Fibroblast of upper back skin (primary cell): ENCODE measurements at regions not wholly inside any gene's neighbourhood (a gene's known extent, or its start where the extent isn't known, plus 50 kb on each side); places are given as distances from the start of the nearest gene placed in this dataset.
A peak's percentile ranks its signal among the peaks of the same experiment; 100 is the strongest.
"Not testable (repeated sequence)": the region's sequence is repeated elsewhere in the genome, so short reads cannot be mapped to it uniquely, and the experiment has no call there.

Experiments
- DNase-seq: peaks from one replicate; pipeline ENCODE4 v3.0.0-alpha.2; 2013

DNA sequence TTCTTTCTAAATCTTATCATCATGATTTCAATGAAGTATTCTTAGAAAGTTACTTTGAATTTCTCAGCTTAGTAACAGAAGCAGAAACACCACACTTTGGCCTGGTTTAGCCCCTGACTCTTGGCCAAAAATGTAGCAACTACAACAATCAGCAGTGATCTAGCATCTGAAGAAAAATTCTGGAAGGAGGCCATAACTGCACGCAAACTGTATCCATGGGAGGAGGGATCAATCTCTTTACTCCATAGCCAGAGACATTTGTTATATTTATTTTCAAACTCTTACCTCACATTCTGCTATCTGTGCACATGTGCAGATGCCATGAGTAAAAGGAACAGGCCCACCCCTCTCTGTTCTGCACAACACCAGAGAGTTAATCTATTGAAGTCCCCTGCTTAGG lies 251.0 kb upstream of the P2RY1 start:
- peak; percentile 59 for DNase-seq

DNA sequence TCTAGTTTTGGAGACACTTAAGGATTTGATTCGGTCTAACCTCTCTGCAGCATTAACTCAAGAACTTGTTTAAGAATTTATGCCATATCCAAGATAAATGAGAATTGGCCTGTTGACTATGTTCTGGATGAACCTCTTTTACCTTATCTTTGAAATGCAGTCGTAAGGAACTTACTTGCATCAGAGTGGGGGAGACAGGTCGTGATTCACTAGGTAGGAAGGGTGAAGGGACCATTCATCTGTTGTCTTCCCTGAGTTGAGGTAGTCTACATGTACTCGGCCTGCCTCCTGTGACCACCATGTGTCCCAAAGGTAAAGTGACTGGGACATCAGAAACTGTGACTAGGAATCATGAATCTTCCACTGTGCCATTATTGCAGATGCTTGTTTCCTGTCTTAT lies 248.0 kb upstream of the P2RY1 start:
- no peak for DNase-seq

DNA sequence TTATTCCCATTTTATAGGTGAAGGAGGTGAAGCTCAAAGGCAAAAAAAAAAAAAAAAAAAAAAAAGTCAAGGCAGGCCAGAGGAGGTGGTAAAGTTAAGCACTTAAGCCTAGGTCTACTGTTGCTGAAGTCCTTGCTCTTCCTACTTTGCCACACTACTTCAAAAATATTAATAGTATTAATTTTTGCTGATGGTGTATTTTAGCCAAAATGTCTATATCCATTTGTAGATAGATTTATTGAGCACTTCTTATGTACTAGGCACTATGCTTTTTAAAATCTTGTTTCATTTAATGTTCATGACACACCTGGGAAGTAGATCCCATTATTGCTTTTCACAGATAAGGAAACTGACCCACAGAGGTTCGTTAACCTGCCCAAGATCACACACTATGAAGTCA lies 247.1 kb upstream of the P2RY1 start:
- no peak for DNase-seq

GRCh38 chr3:152589644-152590043 lies 245.3 kb upstream of the P2RY1 start:
- DNase-seq = no peak

- no peak for DNase-seq
Measured at GRCh38 chr3:152591515-152591914, 243.4 kb upstream of the P2RY1 start.

DNA sequence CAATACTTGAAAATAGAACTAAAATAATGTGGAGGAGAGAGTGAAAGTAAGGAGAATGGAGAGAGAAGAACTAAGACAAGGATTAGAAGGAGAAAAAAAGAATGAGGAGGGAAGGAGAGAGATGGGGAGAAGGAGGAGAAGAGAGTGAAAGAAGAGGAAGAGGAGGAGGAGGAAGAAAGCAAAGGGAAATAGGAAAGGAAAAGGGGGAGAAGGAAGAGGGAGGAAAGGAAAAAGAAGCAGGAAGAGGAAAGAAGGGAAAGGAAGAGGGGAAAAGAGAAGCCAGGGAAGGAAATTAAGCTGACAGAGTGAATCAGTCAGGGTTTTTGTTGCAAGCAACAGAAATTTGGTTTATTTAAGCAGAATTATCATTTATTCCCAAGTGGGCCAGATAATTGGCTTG lies 241.7 kb upstream of the P2RY1 start:
- DNase-seq = no peak

GRCh38 chr3:152595975-152596821 lies 238.7 kb upstream of the P2RY1 start:
- DNase-seq = peak; percentile 91

DNA sequence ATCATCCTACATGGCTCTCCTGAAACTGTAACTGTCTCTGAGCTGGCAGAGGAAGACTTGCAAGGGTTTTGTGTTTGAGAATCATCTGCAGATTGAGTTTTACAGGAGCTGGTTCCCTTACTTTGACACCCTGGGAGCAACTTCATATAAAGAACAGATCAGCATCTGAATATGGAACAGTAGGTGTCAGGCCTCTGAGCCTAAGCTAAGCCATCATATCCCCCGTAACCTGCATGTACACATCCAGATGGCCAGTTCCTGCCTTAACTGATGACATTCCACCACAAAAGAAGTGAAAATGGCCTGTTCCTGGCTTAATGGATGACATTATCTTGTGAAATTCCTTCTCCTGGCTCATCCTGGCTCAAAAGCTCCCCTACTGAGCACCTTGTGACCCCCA lies 238.1 kb upstream of the P2RY1 start:
- not testable (repeated sequence) for DNase-seq

GRCh38 chr3:152606146-152606545 lies 228.8 kb upstream of the P2RY1 start:
- no peak for DNase-seq

DNA sequence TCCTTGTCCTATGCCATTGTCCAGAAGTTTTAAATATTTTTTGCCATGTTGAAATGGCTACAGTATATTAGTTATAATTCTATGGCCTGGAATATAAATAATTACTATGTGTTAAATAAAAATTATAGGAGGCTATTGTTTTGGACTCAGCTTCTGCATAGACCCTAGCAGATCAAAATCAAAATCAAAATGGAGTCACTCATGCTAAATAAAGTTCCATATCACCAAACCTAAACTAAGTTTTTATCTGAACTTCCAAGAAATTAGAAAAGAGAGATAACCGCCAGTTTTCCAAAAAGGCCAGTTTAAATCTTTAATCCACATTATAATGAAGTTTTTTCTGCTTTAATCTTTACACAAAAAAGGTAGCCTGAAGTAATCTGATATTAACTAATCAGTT lies 227.8 kb upstream of the P2RY1 start:
- DNase-seq = no peak

- no peak for DNase-seq
Measured at GRCh38 chr3:152608696-152609594, 226.0 kb upstream of the P2RY1 start.

DNA sequence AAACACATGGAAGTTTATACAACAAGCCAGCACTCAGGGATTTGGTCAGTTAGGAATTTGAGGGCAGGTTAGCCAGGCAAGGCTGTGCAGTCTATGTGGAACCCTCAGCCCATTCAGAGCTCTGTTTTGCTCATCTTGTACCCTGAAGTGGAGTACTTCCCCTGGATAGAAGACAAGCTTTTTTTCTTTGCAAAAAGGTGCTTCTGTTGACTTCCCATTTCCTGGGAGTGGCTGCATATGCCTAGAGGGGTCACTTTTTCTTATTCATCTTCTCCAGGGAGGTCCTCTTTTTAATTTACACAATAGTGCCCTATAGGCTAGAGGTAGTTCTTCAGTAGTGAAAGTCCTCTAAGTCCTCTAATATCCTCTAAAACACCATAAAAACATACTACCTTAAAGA lies 225.0 kb upstream of the P2RY1 start:
- DNase-seq = no peak

DNA sequence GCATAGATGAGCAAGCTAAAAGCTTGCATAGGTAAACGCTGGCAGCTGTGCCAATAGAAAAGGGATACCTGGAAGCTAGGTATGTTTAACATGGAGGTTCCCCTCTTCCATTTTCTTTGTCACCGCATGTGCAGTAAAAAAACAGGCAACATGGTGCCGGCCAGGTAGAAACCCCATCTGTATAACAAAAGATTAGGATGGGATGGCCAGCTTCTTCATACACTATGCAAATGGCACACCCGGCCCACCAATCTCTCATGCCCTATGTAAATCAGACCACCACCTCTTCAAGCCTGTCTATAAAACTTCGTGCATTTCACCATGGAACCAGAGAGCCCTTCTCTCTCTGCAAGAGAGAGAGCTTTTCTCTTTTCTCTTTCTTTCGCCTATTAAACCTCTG lies 224.3 kb upstream of the P2RY1 start:
- no peak for DNase-seq

DNA sequence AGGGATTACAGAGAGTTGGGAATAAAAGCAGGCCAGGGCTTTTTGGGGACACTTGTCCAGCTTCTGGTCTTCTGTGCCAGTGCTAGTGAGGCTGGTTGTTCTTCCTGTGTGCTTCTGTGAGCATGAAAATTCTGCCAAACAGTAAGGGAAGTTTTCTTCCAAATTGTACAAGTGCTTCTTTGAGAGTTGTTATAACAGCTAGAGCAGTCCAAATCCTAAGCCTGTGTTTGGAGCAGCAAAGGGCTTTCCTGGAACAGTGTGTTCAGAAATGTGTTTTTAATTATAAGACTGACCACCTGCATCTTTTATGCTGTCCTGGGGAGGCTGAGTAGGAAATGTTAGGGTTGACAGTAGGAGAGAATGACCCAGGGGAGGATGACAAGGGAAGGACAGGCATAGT lies 223.0 kb upstream of the P2RY1 start:
- DNase-seq = no peak

GRCh38 chr3:152613851-152614250 lies 221.1 kb upstream of the P2RY1 start:
- DNase-seq = no peak

DNA sequence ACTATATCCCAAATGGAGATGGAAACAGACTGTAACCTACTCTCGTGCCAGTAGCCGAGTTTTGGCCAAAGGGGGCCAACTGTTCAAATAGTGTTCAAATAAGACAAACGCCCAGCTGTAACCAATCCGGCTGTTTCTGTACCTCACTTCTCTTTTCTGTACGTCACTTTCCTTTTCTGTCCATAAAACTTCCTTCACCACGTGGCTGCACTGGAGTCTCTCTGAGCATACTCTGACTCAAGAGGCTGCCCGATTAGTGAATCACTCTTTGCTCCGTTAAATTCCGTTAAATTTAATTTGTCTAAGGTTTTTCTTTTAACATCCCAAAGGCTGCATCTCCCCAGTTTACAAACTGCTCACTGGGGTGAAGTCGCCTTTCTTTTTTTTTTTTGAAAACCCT lies 219.2 kb upstream of the P2RY1 start:
- DNase-seq = no peak

DNA sequence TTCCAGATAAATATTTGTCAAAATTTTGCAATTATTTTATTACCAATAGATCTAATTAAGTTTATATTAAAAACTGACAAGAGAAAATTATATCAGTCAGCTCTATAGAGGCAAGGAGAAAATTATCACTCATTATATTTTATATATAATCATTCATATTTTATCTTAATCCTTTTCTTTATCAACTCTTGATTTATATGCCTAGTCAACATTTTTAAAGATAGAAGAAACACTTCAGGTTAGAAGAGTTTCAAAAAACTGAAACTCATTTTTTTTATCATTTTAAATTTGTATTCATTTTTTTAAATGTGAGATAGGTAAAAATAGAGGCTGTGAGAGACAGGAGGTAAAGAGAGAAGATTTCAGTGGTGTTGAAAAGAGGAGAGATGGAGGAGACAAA lies 217.3 kb upstream of the P2RY1 start:
- DNase-seq = no peak

- no peak for DNase-seq
Measured at GRCh38 chr3:152618529-152618928, 216.4 kb upstream of the P2RY1 start.

DNA sequence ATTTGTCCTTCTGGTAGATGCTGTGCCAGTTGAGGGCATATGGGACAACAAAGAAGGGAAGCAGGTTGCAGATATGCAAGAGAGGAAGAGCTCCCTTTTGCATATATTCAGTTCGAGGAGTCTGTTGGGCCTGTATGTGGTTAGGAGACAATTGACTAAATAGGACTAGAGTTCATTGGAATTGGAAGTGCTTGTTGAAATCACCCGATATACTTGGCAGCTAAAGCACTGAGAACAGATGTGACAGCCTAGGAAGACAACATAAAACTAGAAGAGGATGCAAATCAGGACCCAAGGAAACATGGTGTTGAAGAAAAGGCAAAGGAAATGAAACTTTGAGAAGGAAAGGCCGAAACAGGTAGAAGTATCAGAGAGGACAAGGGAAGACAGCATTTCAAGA lies 215.2 kb upstream of the P2RY1 start:
- no peak for DNase-seq

GRCh38 chr3:152620395-152620794 lies 214.5 kb upstream of the P2RY1 start:
- DNase-seq = no peak

DNA sequence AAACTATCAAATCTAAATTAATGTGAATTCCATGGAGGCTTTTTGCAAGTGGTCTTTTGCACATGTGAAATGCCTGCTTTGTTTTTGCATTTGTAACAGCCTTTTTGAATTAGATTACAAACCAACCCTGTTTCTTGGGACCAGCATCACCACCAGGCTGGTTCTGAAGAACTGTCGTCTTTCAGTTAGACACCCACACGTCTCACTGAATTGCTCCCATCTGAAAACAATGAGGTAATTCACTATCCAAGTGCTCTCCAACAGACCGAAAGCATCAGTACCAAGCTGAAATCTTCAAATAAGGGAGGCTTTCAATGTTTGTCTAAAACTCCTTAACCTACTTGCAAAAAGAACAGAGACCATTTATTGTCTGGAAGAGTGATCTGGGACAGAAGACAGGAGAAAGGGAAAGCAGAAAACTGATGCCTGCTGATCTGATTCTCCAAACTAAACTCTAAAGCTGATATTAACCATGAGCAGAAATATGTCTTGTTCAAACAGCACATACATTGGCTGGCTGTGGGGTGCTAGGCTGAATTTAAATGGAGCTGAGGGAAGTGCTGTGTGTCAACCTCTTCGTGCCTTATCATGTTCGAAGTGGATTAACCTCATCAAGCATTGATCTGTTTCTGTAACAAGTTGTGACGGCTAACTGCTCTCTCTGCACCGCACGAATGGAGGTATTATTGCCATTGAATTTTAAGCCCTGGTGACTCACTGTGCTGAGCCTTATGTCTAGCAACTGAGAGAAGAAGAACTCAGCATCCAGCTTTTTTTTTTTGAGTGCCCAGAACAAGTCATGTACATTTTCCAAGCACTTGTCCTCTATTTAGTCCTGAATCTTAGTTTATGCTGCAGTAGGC lies 213.7 kb upstream of the P2RY1 start:
- no peak for DNase-seq

- no peak for DNase-seq
Measured at GRCh38 chr3:152621967-152622810, 212.7 kb upstream of the P2RY1 start.
